ENCODE measurements at regions not wholly inside any gene's neighbourhood (a gene's known extent, or its start where the extent isn't known, plus 50 kb on each side); places are given as distances from the start of the nearest gene placed in this dataset.
"Not testable (repeated sequence)": the region's sequence is repeated elsewhere in the genome, so short reads cannot be mapped to it uniquely, and the experiment has no call there.

- no peak for DNase-seq (ENCODE audit: low read depth, low spot score)
Measured at GRCh38 chr13:73808318-73808717, 325.9 kb downstream of the KLF12 start.

- not testable (repeated sequence) for DNase-seq (ENCODE audit: low read depth, low spot score)
Measured at GRCh38 chr13:73805326-73805958, 328.8 kb downstream of the KLF12 start.

GRCh38 chr13:73803997-73804396, 330.2 kb downstream of the KLF12 start:
- no peak for DNase-seq (ENCODE audit: low read depth, low spot score)

GRCh38 chr13:73800011-73800410, 334.2 kb downstream of the KLF12 start:
- DNase-seq (ENCODE audit: low read depth, low spot score), result no peak

DNA sequence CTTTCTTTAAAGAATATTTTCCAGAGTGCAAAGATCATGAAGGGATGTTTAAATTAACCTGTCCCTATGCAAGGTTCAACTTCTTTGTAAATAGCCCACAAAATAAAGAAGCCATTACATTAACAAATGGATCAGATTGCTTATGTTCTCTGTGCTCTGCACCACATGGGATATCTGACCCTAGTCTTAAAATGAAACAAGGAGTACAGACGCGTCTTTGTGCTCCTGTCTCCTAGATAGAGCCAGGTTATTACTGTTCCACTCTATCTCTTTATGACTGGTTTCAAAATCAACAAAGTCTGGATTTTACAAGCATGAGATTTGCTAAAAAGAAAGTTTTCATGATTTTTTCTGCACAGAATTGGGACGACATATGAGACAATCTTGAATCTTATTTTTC, 339.4 kb downstream of the KLF12 start:
- DNase-seq (ENCODE audit: low read depth, low spot score), result no peak

- DNase-seq (ENCODE audit: low read depth, low spot score), result no peak
Measured at GRCh38 chr13:73793361-73793760, 340.8 kb downstream of the KLF12 start.

DNA sequence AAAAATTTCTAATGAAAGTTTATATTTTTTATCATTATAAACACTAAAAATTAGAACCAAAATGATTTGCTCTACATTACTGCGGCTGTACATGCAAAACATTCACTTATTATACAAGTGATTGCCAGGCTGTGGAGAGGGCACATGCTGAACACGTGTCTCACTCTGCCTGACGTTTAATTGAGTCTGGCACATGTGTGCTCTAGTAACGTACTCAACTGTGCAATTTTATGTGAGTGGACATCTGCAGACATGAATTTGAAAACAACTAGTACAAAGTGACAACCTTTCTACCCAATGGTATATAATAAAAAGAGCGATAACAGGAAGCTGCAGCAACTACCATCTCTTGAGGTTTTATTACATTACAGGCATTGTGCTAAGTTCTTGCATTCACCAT, 341.4 kb downstream of the KLF12 start:
- DNase-seq (ENCODE audit: low read depth, low spot score), result no peak

DNA sequence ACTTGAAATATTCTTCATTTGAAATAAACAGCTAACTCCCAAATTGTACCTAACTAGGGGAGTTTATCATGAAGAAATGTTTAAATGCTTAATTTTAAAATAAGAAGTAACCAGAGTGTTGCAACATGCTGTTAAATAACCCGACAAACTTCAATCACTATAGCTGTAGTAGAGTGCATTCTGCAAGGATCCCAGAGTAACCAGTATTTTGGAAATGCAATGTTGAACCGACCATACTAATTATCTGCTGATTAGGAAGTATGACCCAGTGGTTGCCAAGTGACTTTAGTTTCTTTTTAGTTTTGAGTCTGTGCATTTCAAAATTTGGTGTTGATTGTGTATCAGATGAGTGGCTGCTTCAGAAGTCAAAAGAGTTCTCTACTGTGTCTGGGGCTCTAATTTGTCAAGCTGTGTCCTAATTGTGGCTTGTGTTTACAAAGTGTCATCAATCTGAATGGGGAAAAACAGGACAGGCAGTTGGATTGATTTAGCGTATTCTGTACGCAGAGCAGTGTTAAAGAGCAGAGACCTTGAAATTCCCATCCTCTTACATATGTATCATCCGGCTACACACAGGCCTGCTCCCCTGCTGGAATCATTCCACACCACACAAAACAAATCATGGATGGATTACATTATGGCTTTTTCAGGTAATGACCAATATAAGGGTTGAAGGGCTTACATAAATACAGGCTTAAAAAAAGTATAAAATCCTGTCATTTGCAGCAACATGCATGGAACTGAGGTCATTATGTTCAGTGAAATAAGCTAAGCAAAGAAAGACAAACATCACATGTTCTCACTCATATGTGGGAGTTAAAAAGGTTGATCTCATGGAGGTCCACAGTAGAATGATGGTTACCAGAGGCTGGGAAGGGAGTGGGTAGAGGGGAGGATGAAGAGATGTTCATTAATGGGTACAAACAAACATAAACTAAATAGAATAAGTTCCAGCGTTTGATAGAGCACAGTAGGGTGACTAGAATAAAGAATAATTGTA, 351.5 kb downstream of the KLF12 start:
- DNase-seq (ENCODE audit: low read depth, low spot score), result no peak

DNA sequence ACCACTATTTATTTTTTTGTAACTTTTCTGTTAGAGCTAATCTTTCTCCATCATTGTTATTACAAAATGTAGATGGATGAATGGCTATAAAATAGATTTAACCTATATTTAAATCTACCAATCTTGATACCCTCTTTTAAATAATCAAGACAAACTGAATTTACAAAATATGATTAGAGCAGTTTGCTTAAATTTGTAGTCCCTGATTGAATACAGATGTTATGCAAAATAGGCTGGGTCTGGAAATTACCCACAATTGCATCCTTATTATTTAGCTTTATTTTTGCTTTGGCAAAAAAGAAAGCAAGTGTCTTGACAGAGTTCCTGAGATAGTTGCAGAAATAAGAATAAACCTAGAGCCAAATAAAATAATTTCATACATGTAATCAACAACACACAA, 352.8 kb downstream of the KLF12 start:
- DNase-seq (ENCODE audit: low read depth, low spot score), result no peak

GRCh38 chr13:73779881-73780280, 354.3 kb downstream of the KLF12 start:
- no peak for DNase-seq (ENCODE audit: low read depth, low spot score)

DNA sequence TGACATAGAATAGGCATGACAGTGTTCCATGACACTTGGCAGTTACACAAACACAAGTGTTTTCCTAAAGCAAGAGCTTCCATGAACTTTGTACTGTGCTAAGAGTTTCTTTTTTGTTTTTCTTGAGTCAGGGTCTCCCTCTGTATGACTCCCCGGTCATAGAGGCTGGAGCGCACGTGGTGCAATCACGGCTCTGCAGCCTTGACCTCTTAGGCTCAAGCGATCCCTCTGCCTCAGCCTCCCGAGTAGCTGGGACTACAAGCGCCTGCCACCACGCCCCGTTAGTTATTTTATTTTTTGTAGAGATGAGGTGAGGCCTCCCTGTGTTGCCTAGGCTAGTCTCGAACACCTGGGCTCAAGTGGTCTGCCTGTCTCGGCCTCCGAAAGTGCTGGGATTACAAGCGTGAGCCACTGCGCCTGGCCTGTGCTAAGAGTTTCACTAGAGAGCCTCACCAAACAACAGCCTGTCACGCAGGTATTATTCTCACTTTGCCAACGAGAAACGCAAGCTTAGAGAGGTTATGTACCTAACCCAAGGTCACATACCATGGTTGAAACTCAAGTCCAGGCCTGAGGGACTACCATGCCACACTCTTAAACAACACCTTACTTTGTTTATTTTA, 355.9 kb downstream of the KLF12 start:
- DNase-seq (ENCODE audit: low read depth, low spot score), result no peak

DNA sequence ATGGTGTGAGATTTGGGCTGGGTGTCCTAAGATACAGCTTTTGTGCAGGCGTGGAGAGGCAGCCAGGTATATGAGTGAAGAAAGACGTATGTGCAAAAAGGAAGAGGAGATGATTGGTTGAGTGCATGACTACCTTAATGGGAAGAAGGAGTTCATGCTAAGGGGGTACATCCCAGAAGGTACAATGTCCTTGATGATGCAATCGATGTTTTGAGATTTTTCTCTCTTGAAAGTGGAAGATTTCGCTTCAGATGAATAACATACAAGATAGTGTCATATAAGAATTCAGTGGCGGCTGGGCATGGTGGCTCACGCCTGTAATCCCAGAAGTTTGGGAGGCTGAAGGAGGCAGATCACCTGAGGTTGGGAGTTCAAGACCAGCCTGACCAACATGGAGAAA, 357.1 kb downstream of the KLF12 start:
- DNase-seq (ENCODE audit: low read depth, low spot score), result no peak

GRCh38 chr13:73776151-73776785, 357.9 kb downstream of the KLF12 start:
- no peak for DNase-seq (ENCODE audit: low read depth, low spot score)

DNA sequence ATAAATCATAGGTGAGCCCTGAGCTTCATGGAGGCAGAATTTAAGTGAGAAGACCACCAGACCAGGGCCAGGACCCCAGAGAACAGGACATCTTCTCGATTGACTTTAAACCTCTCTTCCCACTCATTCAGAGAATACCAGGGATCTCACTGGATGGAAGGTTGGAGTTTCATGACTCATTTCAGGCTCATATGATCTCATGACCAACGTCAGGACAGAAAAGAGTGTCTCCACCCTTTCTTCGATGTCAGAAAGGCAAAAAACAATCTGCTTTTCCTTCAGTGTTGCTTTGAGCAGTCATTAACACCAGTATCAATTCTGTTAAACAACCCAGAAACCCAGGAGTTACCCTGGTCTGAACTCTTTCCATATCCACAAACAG, 361.0 kb downstream of the KLF12 start:
- DNase-seq (ENCODE audit: low read depth, low spot score), result no peak

GRCh38 chr13:73772449-73773167, 361.6 kb downstream of the KLF12 start:
- no peak for DNase-seq (ENCODE audit: low read depth, low spot score)

DNA sequence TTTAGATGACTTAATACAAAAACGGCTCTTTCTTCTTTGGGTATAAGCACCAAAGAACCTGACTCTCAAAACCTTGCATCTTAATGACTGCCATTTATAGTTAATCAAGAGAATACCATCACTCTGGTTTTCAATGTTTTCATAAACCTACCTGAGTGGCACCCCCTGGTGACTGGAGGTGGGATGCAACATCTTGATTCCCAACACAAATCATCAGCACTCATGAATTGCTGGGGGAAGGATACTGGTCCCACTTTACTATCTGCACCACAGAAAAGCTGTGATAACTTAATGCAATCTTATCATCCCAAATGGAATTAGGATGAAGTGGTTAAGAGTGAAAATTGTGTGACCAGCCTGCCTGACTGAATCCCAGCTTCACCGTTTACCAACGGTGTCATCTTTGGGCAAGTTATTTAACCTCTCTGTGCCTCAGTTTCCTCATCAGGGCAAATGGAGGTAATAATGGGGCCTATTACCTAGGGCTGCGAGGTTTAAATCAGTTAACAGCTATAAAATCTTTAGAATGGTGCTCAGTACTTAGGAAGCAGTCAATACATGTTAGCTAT, 366.4 kb downstream of the KLF12 start:
- no peak for DNase-seq (ENCODE audit: low read depth, low spot score)

- no peak for DNase-seq (ENCODE audit: low read depth, low spot score)
Measured at GRCh38 chr13:73767191-73767741, 366.9 kb downstream of the KLF12 start.

DNA sequence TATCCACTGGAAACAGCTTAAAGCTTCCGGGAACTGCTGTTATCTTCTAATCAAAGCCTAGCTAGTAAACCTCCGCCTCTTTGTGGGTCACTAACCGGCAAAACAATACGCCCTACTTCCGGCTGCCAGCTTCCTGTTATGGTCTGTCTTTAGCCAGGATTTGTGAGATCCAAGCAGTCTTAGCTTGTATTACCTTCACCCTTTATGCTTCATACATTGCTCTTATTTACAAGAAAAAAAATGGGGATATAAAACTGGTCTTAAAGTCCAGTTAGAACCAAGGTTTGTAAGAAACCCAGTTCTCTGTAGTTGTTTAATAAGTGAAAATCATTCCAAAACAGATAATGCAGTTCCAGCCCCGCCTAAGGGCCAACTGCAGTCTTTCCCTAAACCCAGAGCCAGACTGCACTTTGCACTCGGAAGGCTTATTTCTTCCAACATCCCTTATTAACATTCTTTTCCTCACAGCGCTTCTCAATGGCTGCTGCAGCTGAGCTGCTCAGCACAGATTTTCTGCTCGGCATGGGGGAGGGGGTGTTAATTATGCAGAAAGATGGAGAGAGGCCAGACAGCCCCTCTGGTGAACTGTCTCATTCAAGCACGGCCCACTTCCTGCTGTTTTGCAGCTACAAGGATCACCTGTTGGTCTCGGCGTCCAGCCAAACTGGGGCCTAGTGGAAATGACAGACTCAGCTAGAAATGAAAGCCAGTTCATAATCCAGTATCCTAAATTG, 368.4 kb downstream of the KLF12 start:
- DNase-seq (ENCODE audit: low read depth, low spot score), result peak; percentile 91

- no peak for DNase-seq (ENCODE audit: low read depth, low spot score)
Measured at GRCh38 chr13:73759434-73759833, 374.8 kb downstream of the KLF12 start.

All from ELF-1 (cell line).